SK-N-DZ (cell line): ENCODE measurements at regions not wholly inside any gene's neighbourhood (a gene's known extent, or its start where the extent isn't known, plus 50 kb on each side); places are given as distances from the start of the nearest gene placed in this dataset.

ENCODE experiments used
- DNase-seq: peaks from one replicate; pipeline ENCODE4 v3.0.0-alpha.2; 2015; ENCODE audit warnings: low spot score
- small RNA-seq, 2 experiments: library from RNA; depleted of rRNA; stranded (forward); fragments of <200 nt; gene quantifications; one replicate each; pipeline ENCODE3, GENCODE V24; 2014

DNA sequence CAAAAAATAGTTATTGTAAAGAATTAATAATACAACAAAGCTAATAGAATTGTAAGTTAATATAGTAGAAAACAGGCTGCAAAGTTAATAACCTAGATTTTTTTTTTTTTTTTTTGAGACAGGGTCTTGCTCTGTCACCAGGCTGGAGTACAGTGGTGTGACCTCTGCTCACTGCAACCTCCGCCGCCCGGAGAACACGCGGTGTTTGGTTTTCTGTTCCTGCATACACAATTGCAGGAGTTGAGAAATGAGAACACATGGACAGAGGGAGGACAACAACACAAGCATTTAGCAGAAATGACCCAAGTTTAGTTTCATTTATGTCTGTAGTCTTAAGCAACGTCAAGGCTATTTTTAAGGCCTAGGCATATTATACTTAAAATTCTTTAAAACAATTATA is 145.9 kb upstream of the PCDH10 start:
- DNase-seq = no peak

DNA sequence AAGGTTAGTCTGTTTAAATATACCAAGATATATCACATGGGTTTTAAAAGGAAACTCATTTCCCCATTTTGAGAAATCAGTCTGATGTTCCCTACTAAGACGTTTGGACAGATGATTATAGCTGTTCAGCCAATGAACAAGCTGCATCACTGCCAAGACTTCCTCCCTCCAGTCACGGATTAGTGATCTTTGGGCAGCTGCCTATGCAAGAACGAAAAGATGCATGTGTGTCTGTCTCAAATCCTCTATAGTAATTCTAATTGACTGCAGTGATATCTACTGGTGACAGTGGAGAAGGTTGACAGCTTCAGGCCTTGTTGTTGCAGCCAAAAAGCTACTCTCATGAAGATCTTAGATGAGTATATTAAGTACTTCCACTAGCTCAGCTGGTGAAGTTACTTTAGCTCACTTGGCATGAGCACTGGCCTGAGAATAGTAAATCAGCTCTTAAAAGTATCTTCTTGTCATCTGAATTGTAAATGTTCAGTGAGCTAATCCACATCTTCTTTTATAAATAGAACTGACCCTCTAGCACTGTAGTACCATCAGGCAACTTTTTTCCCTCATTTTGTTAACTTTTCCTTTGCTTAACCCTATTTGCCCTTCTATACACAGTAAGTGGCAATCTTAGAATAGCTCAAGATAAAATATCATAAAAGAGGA is 134.5 kb upstream of the PCDH10 start:
- no peak for DNase-seq

DNA sequence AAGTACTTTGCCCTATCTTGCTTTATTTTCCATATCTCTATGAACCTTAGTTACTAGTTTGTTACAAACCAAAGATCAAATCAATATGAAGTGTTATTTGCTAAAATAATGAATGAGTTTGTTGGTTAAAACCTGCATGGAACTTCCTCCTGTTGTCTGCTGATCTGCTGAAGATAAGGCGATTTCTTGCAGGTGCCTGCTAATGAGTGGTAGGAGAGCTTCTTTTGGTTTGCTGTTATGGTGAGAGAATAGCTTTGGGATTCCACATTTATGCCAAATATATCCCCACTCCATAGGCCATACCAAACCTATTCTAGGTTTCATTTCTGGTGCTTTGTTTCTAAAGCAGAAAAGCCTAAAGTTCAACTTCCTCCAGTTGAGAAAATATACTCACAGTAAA is 103.8 kb upstream of the PCDH10 start:
- DNase-seq = no peak

DNA sequence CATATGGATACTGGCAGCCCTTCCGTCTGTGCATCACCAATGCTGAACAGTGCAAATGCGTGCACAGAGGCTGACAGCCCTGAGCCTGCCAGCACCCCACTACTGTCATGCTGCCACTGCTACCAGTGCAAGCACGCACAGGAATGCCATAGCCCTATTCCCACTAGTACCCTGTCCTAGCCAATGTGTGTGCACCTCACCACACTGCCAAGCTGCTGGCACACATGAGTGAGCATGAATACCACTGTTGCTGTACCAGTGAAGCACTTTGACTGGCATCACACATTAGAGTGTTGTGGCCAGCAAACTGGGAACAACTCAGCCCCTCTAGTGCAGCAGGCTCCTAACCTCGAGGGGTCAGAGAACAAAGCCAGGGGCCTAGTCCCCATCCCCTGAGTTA is 102.9 kb upstream of the PCDH10 start:
- no peak for DNase-seq

DNA sequence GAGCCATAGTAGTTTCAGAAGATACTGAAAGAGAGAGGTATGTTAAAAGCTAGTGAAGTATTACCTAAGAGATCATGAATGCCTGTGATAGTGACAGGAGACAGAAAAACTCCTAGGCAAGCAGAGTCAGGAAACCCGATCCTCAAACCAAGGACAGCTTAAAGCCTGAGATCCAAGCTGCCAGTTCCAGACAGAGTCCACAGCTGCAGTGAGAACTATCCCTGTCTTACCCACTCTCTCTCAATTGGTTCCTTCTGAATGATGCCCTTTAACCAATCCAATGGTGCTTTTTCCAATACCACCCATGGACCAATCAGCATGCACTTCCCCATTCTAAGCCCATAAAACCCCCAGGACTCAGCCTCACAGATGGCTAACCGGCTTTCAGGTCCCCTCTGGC is 90.4 kb upstream of the PCDH10 start:
- DNase-seq = no peak

DNA sequence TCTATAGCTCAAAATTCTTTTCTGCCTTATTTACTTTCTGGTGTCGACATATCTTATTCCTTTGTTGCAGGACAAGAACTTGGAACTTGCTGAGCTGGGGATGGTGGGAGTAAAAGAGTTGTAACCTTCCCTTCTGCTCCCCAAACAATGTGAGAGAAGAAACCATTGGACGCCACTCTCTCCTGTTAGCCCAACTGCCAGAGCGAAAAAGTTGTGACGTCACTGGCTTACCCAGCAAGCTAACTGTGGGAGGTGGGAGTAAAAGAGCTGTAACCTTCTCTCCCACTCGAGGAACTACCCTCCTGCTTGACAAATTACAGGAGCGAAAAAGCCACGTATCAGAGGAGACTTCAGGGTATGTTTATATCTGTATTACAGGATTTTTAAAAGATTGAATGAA is 90.0 kb upstream of the PCDH10 start:
- DNase-seq = no peak

DNA sequence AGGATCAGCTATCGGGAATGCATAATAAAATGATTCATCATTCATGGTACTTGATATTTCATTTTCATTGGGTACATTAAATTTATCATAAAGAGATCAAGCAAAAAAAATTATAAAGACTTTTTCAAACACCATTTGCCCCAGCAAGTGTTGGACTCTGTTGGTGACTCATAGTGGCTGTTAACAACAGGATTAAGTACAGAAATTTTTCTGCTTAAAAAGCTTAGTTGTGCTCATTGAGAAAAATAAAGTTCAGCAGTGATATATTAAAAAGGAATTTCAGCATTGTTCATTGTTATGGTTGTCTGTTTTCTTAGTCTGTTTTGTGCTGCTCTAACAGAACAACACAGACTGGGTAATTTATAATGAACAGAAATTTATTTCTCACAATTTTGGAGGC is 86.2 kb upstream of the PCDH10 start:
- DNase-seq = no peak

DNA sequence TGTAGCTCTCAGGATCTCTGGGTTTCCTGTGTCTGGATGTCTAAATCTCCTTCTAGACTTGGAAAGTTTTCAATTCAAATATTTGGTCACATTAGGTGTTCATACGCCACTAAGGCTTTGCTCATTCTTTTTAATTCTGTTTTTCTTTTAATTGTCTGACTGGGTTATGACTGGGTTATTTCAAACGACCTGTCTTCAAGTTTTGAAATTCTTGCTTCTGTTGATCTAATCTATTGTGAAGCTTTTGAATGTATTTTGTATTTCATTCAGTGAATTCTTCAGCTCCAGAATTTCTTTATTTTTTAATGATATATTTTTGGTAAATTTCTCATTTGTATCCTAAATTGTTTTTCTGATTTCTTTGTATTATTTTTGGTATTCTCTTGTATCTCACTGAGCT is 81.0 kb upstream of the PCDH10 start:
- DNase-seq = no peak

DNA sequence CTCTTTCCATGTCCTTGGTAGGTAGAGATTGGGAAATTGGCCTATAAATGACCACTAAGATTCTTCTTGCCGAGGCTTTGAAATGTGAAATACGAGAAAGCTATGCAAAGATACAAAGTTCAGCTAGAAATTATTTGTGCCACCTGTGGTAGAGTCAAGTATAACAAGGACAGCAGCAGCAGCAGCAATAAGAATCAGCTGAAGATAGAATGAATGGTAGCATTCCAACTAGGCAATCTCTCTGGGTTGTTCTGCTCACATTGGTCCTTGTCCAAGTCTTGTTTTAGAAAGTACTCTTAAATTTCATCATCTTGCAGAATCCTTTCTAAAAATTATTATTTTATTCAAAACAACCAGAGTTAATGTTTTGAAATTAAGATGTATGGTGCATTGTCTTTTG is 67.8 kb upstream of the PCDH10 start:
- DNase-seq = no peak

DNA sequence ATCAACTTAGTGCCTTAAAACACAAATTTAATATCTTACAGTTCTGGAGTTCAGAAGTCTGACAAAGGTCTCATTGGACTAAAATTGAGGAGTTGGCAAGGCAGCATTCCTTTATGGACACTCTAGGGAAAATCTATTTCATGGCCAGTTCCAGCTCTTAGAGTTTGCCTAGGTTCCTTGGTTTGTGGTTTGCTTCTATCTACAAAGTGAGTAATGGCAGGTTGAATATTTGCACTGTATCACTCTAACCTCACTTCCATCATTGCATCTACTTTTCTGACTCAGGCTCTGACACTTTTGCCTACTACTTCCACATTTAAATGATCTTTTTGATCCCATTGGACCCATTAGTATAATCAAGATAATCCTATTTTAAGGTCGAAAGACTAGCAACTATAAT is 64.7 kb upstream of the PCDH10 start:
- no peak for DNase-seq

DNA sequence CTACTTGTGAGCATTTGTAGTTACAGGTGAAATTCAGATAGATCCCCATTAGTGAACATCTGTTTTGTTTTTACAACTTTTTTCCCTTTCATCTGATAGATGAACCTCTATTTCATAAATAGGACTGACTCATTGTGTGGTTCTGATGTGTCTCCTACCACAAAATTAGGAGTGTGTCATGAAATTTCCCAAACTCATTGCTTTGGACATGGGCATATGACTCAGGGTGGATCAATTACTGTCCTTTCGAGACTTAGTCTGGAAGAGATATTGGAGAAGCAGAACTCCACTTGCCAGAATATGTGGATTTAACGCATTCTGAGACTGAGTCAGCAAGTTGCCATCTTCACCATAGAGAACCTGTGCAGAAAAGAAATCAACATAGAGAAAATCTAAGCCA is 53.5 kb upstream of the PCDH10 start:
- DNase-seq = no peak

DNA sequence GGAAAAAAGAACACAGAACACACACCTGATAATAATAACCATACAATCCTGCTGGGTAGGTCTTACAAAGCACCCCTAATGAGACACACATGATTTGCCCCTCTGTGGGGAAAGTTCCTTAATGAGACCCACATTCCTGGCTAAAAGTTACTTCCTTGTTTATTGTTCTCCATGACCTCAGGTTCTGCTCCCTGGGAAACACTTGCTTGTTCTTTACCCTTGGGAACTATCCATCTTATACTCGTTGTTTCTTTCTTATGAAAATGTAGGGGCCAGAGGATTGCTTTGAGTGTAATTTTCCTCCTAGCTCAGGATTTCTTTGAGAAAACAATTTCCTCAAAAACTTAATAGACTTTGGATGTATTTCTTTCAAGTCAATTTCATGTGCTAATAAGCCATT is 52.1 kb upstream of the PCDH10 start:
- DNase-seq = no peak

Small RNA genes lying in the stretch of these regions (small RNA-seq; reads per million reads assigned to genes)
- 0 reads per million in 2 experiments for gene AC096711.1
